Thyroid gland (tissue), 4 donors: ENCODE measurements at regions not wholly inside any gene's neighbourhood (a gene's known extent, or its start where the extent isn't known, plus 50 kb on each side); places are given as distances from the start of the nearest gene placed in this dataset.

Source experiments
- DNase-seq, 2 donors: peaks; one replicate each; pipeline ENCODE4 v3.0.0-alpha.2; 2019
- H3K27ac ChIP-seq, 3 donors: fragments of 200-600 bp; sonication (generic); 1 replicate in 2 of 3; 2 replicates in 1 of 3; pipeline ENCODE4 v1.5.1; 2016 to 2019; ENCODE audit warnings: mild to moderate bottlenecking in 1 of 3, moderate library complexity in 1 of 3
- H3K27me3 ChIP-seq: fragments of 200-600 bp; sonication (generic); one replicate; pipeline ENCODE4 v1.5.1; 2019
- H3K36me3 ChIP-seq, 2 donors: fragments of 200-600 bp; sonication (generic); one replicate each; pipeline ENCODE4 v1.5.1; 2016 to 2019
- H3K4me1 ChIP-seq, 2 donors: fragments of 200-600 bp; sonication (generic); one replicate each; pipeline ENCODE4 v1.5.1; 2017 to 2019
- H3K4me3 ChIP-seq, 3 donors: fragments of 200-600 bp; sonication (generic); replicated peaks in 1 of 3; 1 replicate in 2 of 3; 2 replicates in 1 of 3; pipeline ENCODE4 v1.5.1; 2016; ENCODE audit warnings: mild to moderate bottlenecking in 1 of 3
- H3K9me3 ChIP-seq: fragments of 200-600 bp; sonication (generic); one replicate; pipeline ENCODE4 v1.5.1; 2017
- POLR2A ChIP-seq, 2 donors: fragments of 450-650 bp; IDR thresholded peaks; one replicate each; pipeline ENCODE4 v1.6.1; 2017; ENCODE audit warnings: antibody characterized with exemption in 2 of 2, mild to moderate bottlenecking in 2 of 2, moderate library complexity in 1 of 2
- WGBS, 2 donors: methylation state at CpG; one replicate each; pipeline ENCODE4 v1.1.5; 2017; 5-methylcytosine and 5-hydroxymethylcytosine counted together
- intact Hi-C: fragments of 100-400 bp; cut with DNase I; formaldehyde crosslinking; loops from one replicate; pipeline ENCODE4 v1.15.1; 2023
- TF ChIP-seq, protein P1 (sequence below), 6 experiments: fragments of 200-600 bp in 3 of 6; fragments of 450-650 bp in 3 of 6; sonication (generic) in 3 of 6; IDR thresholded peaks; one replicate each; pipeline ENCODE4 v1.5.1; 2016 to 2019; ENCODE audit warnings: antibody characterized with exemption in 6 of 6, mild to moderate bottlenecking in 2 of 6, inconsistent platforms in 1 of 6, moderate library complexity in 1 of 6

DNA sequence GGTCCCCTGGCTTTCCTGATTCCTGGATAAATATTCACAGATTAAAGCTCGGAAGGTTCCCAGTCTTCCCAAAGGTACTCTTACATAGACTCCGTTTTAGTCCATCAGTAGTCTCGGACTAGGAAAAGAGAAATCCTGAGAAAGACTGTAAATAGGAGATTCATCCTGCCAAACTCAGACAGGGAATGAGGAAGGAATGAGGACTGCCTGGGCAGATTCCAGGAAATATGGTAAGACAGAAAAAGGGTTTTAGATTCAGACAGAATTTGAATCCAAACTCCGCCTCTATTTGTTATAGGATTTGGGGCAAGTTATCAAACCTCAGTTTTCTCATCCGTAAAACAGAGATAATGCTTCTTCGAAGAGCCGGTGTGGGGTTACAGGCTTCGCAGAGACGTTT, 77.8 kb upstream of the VGLL4 start:
- 86 to 90% methylated on average over 9 of the region's 9 CpGs for WGBS, 2 donors
- Histone ChIP-seq H3K4me3 (no peak overlapping the region), H3K27me3 (no peaks in the 10 kb centered on the region), H3K9me3 (no peaks in the 10 kb centered on the region), H3K27ac (peak overlapping the region; percentile 85 to 97 (median 95)), H3K4me1 (peaks cover 17 to 26% of the 10 kb centered on the region in 2 donors), H3K36me3 (no peaks in the 10 kb centered on the region)
- intact Hi-C loops, result no loop called here
- no peak for DNase-seq
- TF ChIP-seq, protein P1, sequence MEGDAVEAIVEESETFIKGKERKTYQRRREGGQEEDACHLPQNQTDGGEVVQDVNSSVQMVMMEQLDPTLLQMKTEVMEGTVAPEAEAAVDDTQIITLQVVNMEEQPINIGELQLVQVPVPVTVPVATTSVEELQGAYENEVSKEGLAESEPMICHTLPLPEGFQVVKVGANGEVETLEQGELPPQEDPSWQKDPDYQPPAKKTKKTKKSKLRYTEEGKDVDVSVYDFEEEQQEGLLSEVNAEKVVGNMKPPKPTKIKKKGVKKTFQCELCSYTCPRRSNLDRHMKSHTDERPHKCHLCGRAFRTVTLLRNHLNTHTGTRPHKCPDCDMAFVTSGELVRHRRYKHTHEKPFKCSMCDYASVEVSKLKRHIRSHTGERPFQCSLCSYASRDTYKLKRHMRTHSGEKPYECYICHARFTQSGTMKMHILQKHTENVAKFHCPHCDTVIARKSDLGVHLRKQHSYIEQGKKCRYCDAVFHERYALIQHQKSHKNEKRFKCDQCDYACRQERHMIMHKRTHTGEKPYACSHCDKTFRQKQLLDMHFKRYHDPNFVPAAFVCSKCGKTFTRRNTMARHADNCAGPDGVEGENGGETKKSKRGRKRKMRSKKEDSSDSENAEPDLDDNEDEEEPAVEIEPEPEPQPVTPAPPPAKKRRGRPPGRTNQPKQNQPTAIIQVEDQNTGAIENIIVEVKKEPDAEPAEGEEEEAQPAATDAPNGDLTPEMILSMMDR (IDR thresholded peaks at IDR 0.05), result no peak
- TF ChIP-seq POLR2A (IDR thresholded peaks at IDR 0.05), result no peak

DNA sequence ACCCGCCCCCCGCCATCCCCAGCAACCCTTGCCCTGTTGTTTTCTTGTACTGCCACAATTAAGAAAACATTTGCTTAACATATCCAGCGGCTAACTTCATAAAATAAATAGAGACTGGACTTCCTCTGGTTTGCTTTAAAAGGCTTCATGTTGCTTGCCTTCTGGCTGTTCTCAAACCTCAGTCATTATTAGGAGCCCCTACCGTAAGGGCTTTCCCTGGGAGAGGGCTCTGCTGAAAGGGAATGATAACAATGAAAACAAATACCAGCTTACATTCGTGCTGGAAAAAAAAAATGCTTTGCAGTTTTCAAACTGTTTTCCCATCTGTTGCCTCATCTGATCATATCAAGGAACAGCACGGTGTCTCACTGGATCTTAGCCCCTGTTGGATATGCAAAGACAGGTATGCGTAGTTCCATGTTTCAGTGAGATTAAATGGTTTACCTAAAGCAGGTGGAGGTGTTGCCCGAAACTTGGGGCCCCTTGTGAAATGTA, 77.2 kb upstream of the VGLL4 start:
- intact Hi-C loops, result no loop called here
- TF ChIP-seq POLR2A (IDR thresholded peaks at IDR 0.05), result no peak
- TF ChIP-seq, protein P1 (IDR thresholded peaks at IDR 0.05), result no peak

DNA sequence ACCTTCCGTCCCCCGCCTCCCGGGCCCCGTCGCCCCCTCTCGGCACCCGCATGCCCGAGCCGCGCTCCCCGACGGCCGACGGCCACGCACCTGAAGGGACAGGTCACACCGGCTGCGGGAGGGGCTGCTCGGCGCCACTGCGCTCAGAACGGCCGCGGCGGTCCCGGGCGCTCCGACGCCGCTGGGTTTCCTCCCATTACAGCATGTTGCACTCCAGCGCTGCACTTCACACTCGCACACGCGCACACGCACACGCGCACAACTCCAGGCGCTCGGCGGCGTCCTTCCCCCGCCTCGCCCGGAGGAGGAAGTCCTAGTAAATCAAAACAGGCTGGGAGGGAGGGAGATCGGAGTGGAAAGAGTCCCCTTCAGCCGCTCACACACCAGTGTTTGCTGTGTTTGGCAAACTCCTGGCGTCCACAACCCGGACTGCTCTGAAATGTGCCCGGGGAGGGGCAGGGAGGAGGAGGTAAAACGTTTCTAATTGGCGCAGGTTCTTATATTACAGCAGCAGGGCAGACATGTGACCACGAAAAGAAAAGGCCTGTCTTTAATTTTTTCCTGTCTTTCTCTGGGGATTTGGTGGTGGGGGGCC, 76.7 kb upstream of the VGLL4 start:
- DNase-seq, result peak; percentile 87 to 88
- Histone ChIP-seq H3K36me3 (no peaks in the 10 kb centered on the region), H3K4me1 (peaks cover 20 to 31% of the 10 kb centered on the region in 2 donors), H3K4me3 (peak overlapping the region; percentile 27 to 91 (median 41)), H3K9me3 (no peaks in the 10 kb centered on the region), H3K27me3 (no peaks in the 10 kb centered on the region), H3K27ac (peak overlapping the region; percentile 85 to 97 (median 95))
- intact Hi-C loops, result no loop called here
- TF ChIP-seq, protein P1 (IDR thresholded peaks at IDR 0.05), result no peak
- peak; percentile 81 to 91 for TF ChIP-seq POLR2A (IDR thresholded peaks at IDR 0.05)
- WGBS, 2 donors, result 0% methylated on average over 19 to 36 of the region's 51 CpGs

More for the DNA sequence above, 77.2 kb upstream of the VGLL4 start:
- no peaks in the 10 kb centered on the region for H3K27me3 ChIP-seq
- no peak for DNase-seq
- peaks cover 20 to 29% of the 10 kb centered on the region in 2 donors for H3K4me1 ChIP-seq
- no peaks in the 10 kb centered on the region for H3K36me3 ChIP-seq
- H3K4me3 ChIP-seq, result peak overlapping the region; percentile 27 to 91 (median 41)
- peak overlapping the region; percentile 85 to 97 (median 95) for H3K27ac ChIP-seq
- 24 to 29% methylated on average over 8 of the region's 8 CpGs for WGBS, 2 donors
- H3K9me3 ChIP-seq, result no peaks in the 10 kb centered on the region

DNA sequence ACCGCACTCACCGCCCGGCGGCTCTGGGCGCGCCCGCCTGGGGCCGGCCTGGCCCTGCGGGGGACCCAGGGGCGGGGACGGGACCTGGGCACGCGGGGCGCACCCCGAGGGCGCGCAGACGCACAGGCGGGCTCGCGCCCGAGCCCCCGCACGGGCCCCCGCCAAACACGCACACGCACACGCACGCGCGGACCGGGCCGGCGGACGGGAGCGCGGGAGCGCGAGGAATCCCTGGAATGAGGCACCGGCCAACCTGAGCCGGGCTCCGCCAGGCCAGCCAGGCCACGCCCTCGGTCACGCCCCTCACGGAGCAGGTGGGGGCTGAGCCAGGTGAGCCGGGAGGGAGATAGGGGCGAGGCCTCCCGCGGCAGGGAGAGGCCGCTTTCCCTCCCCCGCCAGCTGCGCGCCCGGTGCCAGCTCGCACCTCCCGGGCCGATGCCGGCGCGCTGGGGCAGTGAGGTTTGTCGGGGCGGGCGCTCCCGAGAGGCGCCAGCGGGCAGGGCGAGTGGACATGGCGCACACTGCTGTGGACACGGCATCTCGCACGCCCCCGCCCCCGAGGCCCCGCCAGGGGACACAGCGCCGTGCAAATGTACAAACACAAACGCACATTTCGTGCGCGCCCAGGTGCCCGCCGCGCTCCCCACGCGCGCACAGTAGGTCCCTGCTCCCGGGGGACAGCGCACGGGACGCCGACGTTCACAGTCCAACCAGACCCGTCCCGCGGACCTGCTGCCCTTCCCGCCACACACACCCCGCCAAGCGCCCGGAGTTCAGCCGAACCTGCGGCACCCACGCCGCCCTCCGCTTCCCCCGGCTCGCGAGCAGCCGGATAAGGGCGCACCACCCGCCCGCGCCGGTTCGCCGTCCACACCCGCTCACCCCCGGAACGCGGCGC, 75.9 kb upstream of the VGLL4 start:
- Histone ChIP-seq H3K36me3 (no peaks in the 10 kb centered on the region), H3K4me3 (peak overlapping the region; percentile 41 to 91 (median 68)), H3K27ac (peak overlapping the region; percentile 89 to 97 (median 95)), H3K27me3 (no peaks in the 10 kb centered on the region), H3K4me1 (peaks cover 20 to 31% of the 10 kb centered on the region in 2 donors), H3K9me3 (no peaks in the 10 kb centered on the region)
- TF ChIP-seq POLR2A (IDR thresholded peaks at IDR 0.05), result peak; percentile 84 to 95
- TF ChIP-seq, protein P1 (IDR thresholded peaks at IDR 0.05), result no peak
- intact Hi-C loops, result no loop called here
- WGBS, 2 donors, result 0% methylated on average over 20 to 41 of the region's 121 CpGs
- peak; percentile 96 to 98 for DNase-seq
